Stimulated activated CD4-positive, alpha-beta T cell treated with anti-CD3 and anti-CD28 coated beads, Interleukin-4, amount 100 ng/mL, for 1 hour (primary cell): ENCODE measurements at regions not wholly inside any gene's neighbourhood (a gene's known extent, or its start where the extent isn't known, plus 50 kb on each side); places are given as distances from the start of the nearest gene placed in this dataset.

Source experiments
- DNase-seq: peaks from one replicate; pipeline ENCODE4 v3.0.0-alpha.2; 2020

- no peak for DNase-seq
Measured at GRCh38 chr12:107539196-107539939, 146.2 kb upstream of the PWP1 start.

- no peak for DNase-seq
Measured at GRCh38 chr12:107541001-107541705, 144.4 kb upstream of the PWP1 start.

GRCh38 chr12:107543416-107543815 lies 142.2 kb upstream of the PWP1 start:
- no peak for DNase-seq

GRCh38 chr12:107543841-107544240 lies 141.8 kb upstream of the PWP1 start:
- DNase-seq: no peak

- DNase-seq: no peak
Measured at GRCh38 chr12:107544937-107545336, 140.7 kb upstream of the PWP1 start.

- DNase-seq: no peak
Measured at GRCh38 chr12:107545737-107546353, 139.8 kb upstream of the PWP1 start.

- no peak for DNase-seq
Measured at GRCh38 chr12:107547389-107547788, 138.2 kb upstream of the PWP1 start.

- DNase-seq: no peak
Measured at GRCh38 chr12:107549651-107550480, 135.7 kb upstream of the PWP1 start.

GRCh38 chr12:107551434-107551833 lies 134.2 kb upstream of the PWP1 start:
- no peak for DNase-seq

GRCh38 chr12:107552263-107552662 lies 133.3 kb upstream of the PWP1 start:
- DNase-seq: no peak

- no peak for DNase-seq
Measured at GRCh38 chr12:107553211-107553765, 132.3 kb upstream of the PWP1 start.

- no peak for DNase-seq
Measured at GRCh38 chr12:107554941-107555340, 130.7 kb upstream of the PWP1 start.

GRCh38 chr12:107557026-107557425 lies 128.6 kb upstream of the PWP1 start:
- DNase-seq: no peak

GRCh38 chr12:107557589-107558100 lies 128.0 kb upstream of the PWP1 start:
- no peak for DNase-seq

- DNase-seq: no peak
Measured at GRCh38 chr12:107558141-107558815, 127.3 kb upstream of the PWP1 start.

GRCh38 chr12:107558816-107559382 lies 126.7 kb upstream of the PWP1 start:
- DNase-seq: no peak

- no peak for DNase-seq
Measured at GRCh38 chr12:107560165-107560898, 125.3 kb upstream of the PWP1 start.

- DNase-seq: no peak
Measured at GRCh38 chr12:107560899-107561285, 124.7 kb upstream of the PWP1 start.

- DNase-seq: no peak
Measured at GRCh38 chr12:107564946-107565345, 120.7 kb upstream of the PWP1 start.

- no peak for DNase-seq
Measured at GRCh38 chr12:107565551-107565950, 120.0 kb upstream of the PWP1 start.
